Hepatocyte (in vitro differentiated cells): ENCODE measurements at regions not wholly inside any gene's neighbourhood (a gene's known extent, or its start where the extent isn't known, plus 50 kb on each side); places are given as distances from the start of the nearest gene placed in this dataset.
"Not testable (repeated sequence)": the region's sequence is repeated elsewhere in the genome, so short reads cannot be mapped to it uniquely, and the experiment has no call there.

ENCODE experiments used
- DNase-seq: peaks from one replicate; pipeline ENCODE4 v3.0.0-alpha.2; 2016; ENCODE audit warnings: low spot score
- H2AFZ ChIP-seq: fragments of 200-600 bp; sonication (generic); 2 replicates; pipeline ENCODE4 v1.6.0; 2016; ENCODE audit warnings: antibody characterized with exemption, mild to moderate bottlenecking
- H3K27ac ChIP-seq: fragments of 200-600 bp; sonication (generic); 2 replicates; pipeline ENCODE4 v1.5.1; 2016; ENCODE audit warnings: mild to moderate bottlenecking
- H3K27me3 ChIP-seq: fragments of 200-600 bp; sonication (generic); 2 replicates; pipeline ENCODE4 v1.6.1; 2016
- H3K36me3 ChIP-seq: fragments of 200-600 bp; sonication (generic); replicated peaks from 2 replicates; pipeline ENCODE4 v1.5.1; 2016; ENCODE audit warnings: low read depth; ENCODE audit not compliant: insufficient read depth
- H3K4me1 ChIP-seq: fragments of 200-600 bp; sonication (generic); 2 replicates; pipeline ENCODE4 v1.5.1; 2016; ENCODE audit warnings: mild to moderate bottlenecking, moderate library complexity; ENCODE audit not compliant: insufficient read depth
- H3K4me2 ChIP-seq: fragments of 200-600 bp; sonication (generic); 2 replicates; pipeline ENCODE4 v1.6.0; 2016
- H3K4me3 ChIP-seq: fragments of 200-600 bp; sonication (generic); 2 replicates; pipeline ENCODE4 v1.5.1; 2016; ENCODE audit warnings: mild to moderate bottlenecking
- H3K79me2 ChIP-seq: fragments of 200-600 bp; sonication (generic); 2 replicates; pipeline ENCODE4 v1.6.0; 2017; ENCODE audit warnings: mild to moderate bottlenecking
- H3K9me2 ChIP-seq: fragments of 200-600 bp; sonication (generic); replicated peaks from 2 replicates; pipeline ENCODE4 v1.6.0; 2017; ENCODE audit warnings: mild to moderate bottlenecking; ENCODE audit not compliant: insufficient read depth
- H3K9me3 ChIP-seq: fragments of 200-600 bp; sonication (generic); 2 replicates; pipeline ENCODE4 v1.5.1; 2016; ENCODE audit warnings: low read depth, mild to moderate bottlenecking
- H4K20me1 ChIP-seq: fragments of 200-600 bp; sonication (generic); 2 replicates; pipeline ENCODE4 v1.6.0; 2016; ENCODE audit warnings: mild to moderate bottlenecking; ENCODE audit not compliant: insufficient read depth, poor library complexity, severe bottlenecking
- EZH2 ChIP-seq: fragments of 200-600 bp; sonication (generic); IDR thresholded peaks from 2 replicates; pipeline ENCODE4 v1.6.1; 2016; ENCODE audit warnings: antibody characterized with exemption, mild to moderate bottlenecking, borderline replicate concordance
- EZH2phosphoT487 ChIP-seq: fragments of 200-600 bp; sonication (generic); IDR thresholded peaks from one replicate; pipeline ENCODE4 v1.6.1; 2018; ENCODE audit warnings: antibody characterized with exemption, mild to moderate bottlenecking, low read depth, moderate library complexity; ENCODE audit not compliant: unreplicated experiment, severe bottlenecking
- WGBS: methylation state at CpG from one replicate; pipeline ENCODE4 v1.1.6; 2016; ENCODE audit warnings: low lambda C conversion rate; ENCODE audit errors: missing lambda C conversion rate; 5-methylcytosine and 5-hydroxymethylcytosine counted together
- TF ChIP-seq, protein P1 (sequence below): fragments of 200-600 bp; sonication (generic); IDR thresholded peaks from 2 replicates; pipeline ENCODE4 v1.5.1; 2016; ENCODE audit warnings: antibody characterized with exemption, mild to moderate bottlenecking; ENCODE audit not compliant: poor library complexity

DNA sequence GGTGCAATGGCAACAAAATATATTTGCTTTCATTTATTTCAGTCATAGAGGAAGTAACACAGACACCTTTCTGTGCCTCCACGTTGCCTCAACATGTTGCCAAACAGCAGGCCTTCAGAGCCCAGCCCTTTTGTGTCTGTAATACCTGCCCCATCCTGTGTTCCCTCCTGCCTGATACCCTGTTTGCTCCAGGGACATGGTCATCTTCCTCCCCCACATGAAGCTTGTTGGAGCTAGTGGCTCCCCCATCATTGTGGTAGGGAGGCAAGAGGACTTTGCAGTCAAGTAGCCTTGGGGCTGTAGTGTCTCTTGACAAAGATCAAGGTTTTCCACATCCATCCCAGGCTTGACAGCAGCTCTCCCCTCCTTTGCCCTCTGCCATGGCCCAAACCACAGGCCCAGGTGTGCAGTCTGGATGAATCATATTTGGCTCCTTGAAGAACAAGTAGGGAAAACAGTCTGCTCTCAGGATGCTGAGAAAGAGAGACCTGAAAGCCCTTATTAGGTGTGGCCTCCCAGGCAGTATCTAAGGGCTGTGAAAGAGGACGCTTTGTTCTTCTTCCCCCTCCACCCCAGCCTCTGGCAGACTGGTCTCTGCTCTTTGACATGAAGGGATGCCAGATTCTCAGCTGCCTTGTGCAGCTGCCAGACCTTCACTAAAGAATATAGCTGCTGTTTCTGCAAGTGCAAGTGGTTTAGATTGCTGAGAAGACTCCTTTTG, 329.0 kb downstream of the C12orf75 start:
- 73% methylated on average over 2 of the region's 2 CpGs for WGBS
- Histone ChIP-seq H3K27ac (no peak overlapping the region), H3K4me3 (no peak overlapping the region), H3K36me3 (no peaks in the 10 kb centered on the region), H4K20me1 (no peaks in the 10 kb centered on the region), H3K9me3 (no peaks in the 10 kb centered on the region), H3K27me3 (no peaks in the 10 kb centered on the region), H3K9me2 (no peaks in the 10 kb centered on the region), H3K79me2 (no peaks in the 10 kb centered on the region), H3K4me2 (no peak overlapping the region), H2AFZ (no peak overlapping the region), H3K4me1 (no peaks in the 10 kb centered on the region)
- DNase-seq, result no peak
- TF ChIP-seq EZH2 (no peak), EZH2phosphoT487 (no peak)
- TF ChIP-seq, protein P1, sequence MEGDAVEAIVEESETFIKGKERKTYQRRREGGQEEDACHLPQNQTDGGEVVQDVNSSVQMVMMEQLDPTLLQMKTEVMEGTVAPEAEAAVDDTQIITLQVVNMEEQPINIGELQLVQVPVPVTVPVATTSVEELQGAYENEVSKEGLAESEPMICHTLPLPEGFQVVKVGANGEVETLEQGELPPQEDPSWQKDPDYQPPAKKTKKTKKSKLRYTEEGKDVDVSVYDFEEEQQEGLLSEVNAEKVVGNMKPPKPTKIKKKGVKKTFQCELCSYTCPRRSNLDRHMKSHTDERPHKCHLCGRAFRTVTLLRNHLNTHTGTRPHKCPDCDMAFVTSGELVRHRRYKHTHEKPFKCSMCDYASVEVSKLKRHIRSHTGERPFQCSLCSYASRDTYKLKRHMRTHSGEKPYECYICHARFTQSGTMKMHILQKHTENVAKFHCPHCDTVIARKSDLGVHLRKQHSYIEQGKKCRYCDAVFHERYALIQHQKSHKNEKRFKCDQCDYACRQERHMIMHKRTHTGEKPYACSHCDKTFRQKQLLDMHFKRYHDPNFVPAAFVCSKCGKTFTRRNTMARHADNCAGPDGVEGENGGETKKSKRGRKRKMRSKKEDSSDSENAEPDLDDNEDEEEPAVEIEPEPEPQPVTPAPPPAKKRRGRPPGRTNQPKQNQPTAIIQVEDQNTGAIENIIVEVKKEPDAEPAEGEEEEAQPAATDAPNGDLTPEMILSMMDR, result no peak

DNA sequence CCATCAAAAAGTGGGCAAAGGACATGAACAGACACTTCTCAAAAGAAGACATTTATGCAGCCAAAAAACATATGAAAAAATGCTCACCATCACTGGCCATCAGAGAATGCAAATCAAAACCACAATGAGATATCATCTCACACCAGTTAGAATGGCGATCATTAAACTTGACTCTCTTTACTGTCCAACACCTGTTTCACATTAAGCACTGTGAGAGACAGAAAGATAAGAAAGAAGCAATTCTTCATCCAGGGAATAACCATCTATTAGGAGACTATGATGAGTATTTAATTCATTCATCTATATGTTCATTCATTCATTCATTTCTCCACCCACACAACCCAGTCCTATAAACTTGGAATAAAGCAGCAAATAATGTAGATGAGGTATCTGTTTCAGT, 334.3 kb downstream of the C12orf75 start:
- not testable (repeated sequence) for H3K9me2 ChIP-seq, H3K79me2 ChIP-seq, DNase-seq, H3K36me3 ChIP-seq, H3K27ac ChIP-seq, H3K27me3 ChIP-seq, H3K4me3 ChIP-seq, H4K20me1 ChIP-seq, H2AFZ ChIP-seq, H3K4me1 ChIP-seq, H3K4me2 ChIP-seq, H3K9me3 ChIP-seq
- WGBS, result 71% methylated on average over 1 of the region's 1 CpG

DNA sequence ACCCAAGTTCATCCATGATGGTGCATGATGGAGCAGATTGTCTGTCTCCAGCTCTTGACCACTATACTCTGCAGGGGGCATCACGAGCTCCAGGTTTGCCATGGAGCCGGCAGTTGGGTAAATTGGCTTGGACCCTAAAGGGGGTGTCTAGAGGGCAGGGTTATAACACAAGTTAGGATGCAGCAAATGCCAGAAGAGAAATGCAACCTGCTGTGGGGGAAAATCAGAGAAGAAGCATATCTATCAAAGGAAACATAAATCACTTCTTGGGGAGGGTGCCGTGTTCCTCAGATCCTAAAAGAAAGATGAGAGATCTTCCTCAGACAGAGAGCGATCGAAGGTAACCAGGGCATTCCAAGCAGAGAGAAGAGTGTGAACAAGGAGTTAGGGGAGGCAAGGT, 334.9 kb downstream of the C12orf75 start:
- Histone ChIP-seq H3K9me2 (no peaks in the 10 kb centered on the region), H3K79me2 (no peaks in the 10 kb centered on the region), H4K20me1 (no peaks in the 10 kb centered on the region), H3K36me3 (no peaks in the 10 kb centered on the region), H3K4me3 (no peak overlapping the region), H2AFZ (no peak overlapping the region), H3K27ac (no peak overlapping the region), H3K27me3 (no peaks in the 10 kb centered on the region), H3K9me3 (no peaks in the 10 kb centered on the region), H3K4me2 (no peak overlapping the region), H3K4me1 (no peaks in the 10 kb centered on the region)
- whole genome bisulfite sequencing, result 96% methylated on average over 5 of the region's 5 CpGs
- no peak for TF ChIP-seq EZH2
- TF ChIP-seq, protein P1, result no peak
- TF ChIP-seq EZH2phosphoT487, result no peak
- no peak for DNase-seq

DNA sequence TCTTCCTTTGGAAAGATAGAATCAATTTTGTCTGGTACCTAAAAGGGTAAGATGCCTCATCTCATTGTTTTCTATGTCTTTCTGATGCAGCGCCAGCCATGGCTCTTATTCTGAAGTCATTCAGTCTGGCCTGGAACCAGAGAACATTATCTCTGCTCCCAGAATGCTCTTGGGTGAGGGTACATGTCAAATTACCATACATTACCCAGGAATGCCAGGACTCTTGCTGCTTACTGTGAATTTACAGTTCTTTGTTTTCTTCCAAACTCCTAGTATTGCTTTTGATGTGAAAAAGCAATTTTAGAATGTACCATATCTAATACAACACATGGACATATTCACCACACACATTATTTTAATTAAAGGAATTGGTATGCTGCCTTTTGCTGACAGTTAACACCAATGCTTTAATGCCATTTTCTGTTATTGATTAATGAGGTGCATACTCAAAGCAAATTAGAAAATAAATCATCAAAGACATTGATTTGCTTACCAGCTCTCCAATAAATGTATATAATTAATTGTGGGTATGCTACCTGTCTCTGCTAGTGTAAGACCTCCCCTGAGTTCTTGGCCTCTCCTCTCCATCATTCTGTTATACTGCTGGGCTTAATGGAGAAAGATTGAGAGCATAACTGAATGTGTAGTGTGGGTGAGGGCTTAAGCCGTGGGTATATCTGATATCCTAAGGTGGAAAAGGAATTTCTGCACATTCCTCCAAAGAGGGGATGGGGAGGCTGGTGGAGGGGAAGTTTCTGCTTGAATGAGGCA, 337.7 kb downstream of the C12orf75 start:
- no peaks in the 10 kb centered on the region for H3K27me3 ChIP-seq
- DNase-seq, result no peak
- 67% methylated on average over 2 of the region's 2 CpGs for WGBS

More for the DNA sequence above, 337.7 kb downstream of the C12orf75 start:
- Histone ChIP-seq H4K20me1 (no peaks in the 10 kb centered on the region), H3K27ac (no peak overlapping the region), H3K4me3 (no peak overlapping the region), H3K4me1 (peaks cover 21% of the 10 kb centered on the region), H3K4me2 (no peak overlapping the region), H3K9me2 (no peaks in the 10 kb centered on the region), H2AFZ (no peak overlapping the region), H3K79me2 (no peaks in the 10 kb centered on the region), H3K9me3 (no peaks in the 10 kb centered on the region), H3K36me3 (no peaks in the 10 kb centered on the region)
- TF ChIP-seq EZH2phosphoT487 (no peak), EZH2 (no peak)
- TF ChIP-seq, protein P1, result no peak
